Activated T-helper 9 cell treated with anti-CD3 and anti-CD28 coated beads, Interleukin-2, amount 50 U/mL, for 16 hours (primary cell): ENCODE measurements at regions not wholly inside any gene's neighbourhood (a gene's known extent, or its start where the extent isn't known, plus 50 kb on each side); places are given as distances from the start of the nearest gene placed in this dataset.

Source experiments
- DNase-seq: peaks from one replicate; pipeline ENCODE4 v3.0.0-alpha.2; 2020; ENCODE audit warnings: low read depth

GRCh38 chr6:142561511-142562265, 259.9 kb downstream of the ADGRG6 start:
- no peak for DNase-seq

- DNase-seq = no peak
These were observed 261.1 kb downstream of the ADGRG6 start for GRCh38 chr6:142562865-142563264.

- peak; percentile 30 for DNase-seq
These were observed 265.0 kb downstream of the ADGRG6 start for GRCh38 chr6:142566628-142567396.

- no peak for DNase-seq
These were observed 265.7 kb downstream of the ADGRG6 start for GRCh38 chr6:142567461-142567860.

GRCh38 chr6:142568857-142569597, 267.2 kb downstream of the ADGRG6 start:
- DNase-seq = no peak

GRCh38 chr6:142569676-142570075, 267.9 kb downstream of the ADGRG6 start:
- DNase-seq = no peak

- no peak for DNase-seq
These were observed 268.4 kb downstream of the ADGRG6 start for GRCh38 chr6:142570221-142570671.

GRCh38 chr6:142592876-142593275, 291.1 kb downstream of the ADGRG6 start:
- no peak for DNase-seq

GRCh38 chr6:142597836-142598235, 296.0 kb downstream of the ADGRG6 start:
- no peak for DNase-seq

- no peak for DNase-seq
These were observed 299.6 kb downstream of the ADGRG6 start for GRCh38 chr6:142601427-142601826.

- no peak for DNase-seq
These were observed 301.2 kb downstream of the ADGRG6 start for GRCh38 chr6:142602972-142603371.

GRCh38 chr6:142605922-142606485, 304.2 kb downstream of the ADGRG6 start:
- no peak for DNase-seq

GRCh38 chr6:142612956-142613355, 311.1 kb downstream of the ADGRG6 start:
- DNase-seq = no peak

GRCh38 chr6:142613981-142614380, 312.2 kb downstream of the ADGRG6 start:
- DNase-seq = no peak

- DNase-seq = no peak
These were observed 315.4 kb downstream of the ADGRG6 start for GRCh38 chr6:142617158-142617557.

- DNase-seq = no peak
These were observed 320.0 kb downstream of the ADGRG6 start for GRCh38 chr6:142621822-142622221.

GRCh38 chr6:142624978-142625715, 319.8 kb downstream of the HIVEP2 start:
- no peak for DNase-seq

GRCh38 chr6:142627474-142627873, 317.5 kb downstream of the HIVEP2 start:
- DNase-seq = no peak

- DNase-seq = no peak
These were observed 313.2 kb downstream of the HIVEP2 start for GRCh38 chr6:142631517-142632385.

GRCh38 chr6:142633317-142633716, 311.7 kb downstream of the HIVEP2 start:
- no peak for DNase-seq

- no peak for DNase-seq
These were observed 309.8 kb downstream of the HIVEP2 start for GRCh38 chr6:142635130-142635529.
